ENCODE measurements at regions not wholly inside any gene's neighbourhood (a gene's known extent, or its start where the extent isn't known, plus 50 kb on each side); places are given as distances from the start of the nearest gene placed in this dataset.

- 70 to 85% (median 76%) methylated on average over 2 of the region's 2 CpGs for WGBS, 3 donors
These were observed 629.1 kb downstream of the LIG4 start for GRCh38 chr13:107586216-107586615.

GRCh38 chr13:107585469-107586180 is 629.7 kb downstream of the LIG4 start:
- Histone ChIP-seq H3K27ac (ENCODE audit: low read depth in 1 of 3, low read length in 2 of 3) (no peak overlapping the region), H3K27me3 (ENCODE audit: control insufficient read depth in 3 of 3, insufficient read depth in 3 of 3, low read length in 3 of 3) (no peaks in the 10 kb centered on the region), H3K9me3 (ENCODE audit: control insufficient read depth in 2 of 2, insufficient read depth in 1 of 2, low read depth in 1 of 2, low read length in 1 of 2) (no peaks in the 10 kb centered on the region), H3K4me1 (ENCODE audit: control insufficient read depth in 3 of 3, insufficient read depth in 2 of 3, low read depth in 1 of 3, low read length in 2 of 3) (no peaks in the 10 kb centered on the region), H3K4me3 (ENCODE audit: low read depth in 1 of 3, low read length in 3 of 3) (no peak overlapping the region), H3K36me3 (ENCODE audit: control insufficient read depth in 3 of 3, insufficient read depth in 2 of 3, low read depth in 1 of 3, low read length in 3 of 3) (no peaks in the 10 kb centered on the region)
- FAIRE-seq, result no peak
- 10 to 28% (median 22%) methylated on average over 2 of the region's 2 CpGs for WGBS, 3 donors
- peak in 1 of 2 donors; percentile 1 for DNase-seq

More at GRCh38 chr13:107586216-107586615, 629.1 kb downstream of the LIG4 start:
- Histone ChIP-seq H3K27me3 (ENCODE audit: control insufficient read depth in 3 of 3, insufficient read depth in 3 of 3, low read length in 3 of 3) (no peaks in the 10 kb centered on the region), H3K4me3 (ENCODE audit: low read depth in 1 of 3, low read length in 3 of 3) (no peak overlapping the region), H3K36me3 (ENCODE audit: control insufficient read depth in 3 of 3, insufficient read depth in 2 of 3, low read depth in 1 of 3, low read length in 3 of 3) (no peaks in the 10 kb centered on the region), H3K4me1 (ENCODE audit: control insufficient read depth in 3 of 3, insufficient read depth in 2 of 3, low read depth in 1 of 3, low read length in 2 of 3) (no peaks in the 10 kb centered on the region), H3K9me3 (ENCODE audit: control insufficient read depth in 2 of 2, insufficient read depth in 1 of 2, low read depth in 1 of 2, low read length in 1 of 2) (no peaks in the 10 kb centered on the region), H3K27ac (ENCODE audit: low read depth in 1 of 3, low read length in 2 of 3) (no peak overlapping the region)
- DNase-seq (no peak), FAIRE-seq (no peak)

GRCh38 chr13:107582171-107582570 is 633.2 kb downstream of the LIG4 start:
- DNase-seq (no peak), FAIRE-seq (no peak)
- Histone ChIP-seq H3K27me3 (ENCODE audit: control insufficient read depth in 3 of 3, insufficient read depth in 3 of 3, low read length in 3 of 3) (no peaks in the 10 kb centered on the region), H3K27ac (ENCODE audit: low read depth in 1 of 3, low read length in 2 of 3) (no peak overlapping the region), H3K9me3 (ENCODE audit: control insufficient read depth in 2 of 2, insufficient read depth in 1 of 2, low read depth in 1 of 2, low read length in 1 of 2) (no peaks in the 10 kb centered on the region), H3K36me3 (ENCODE audit: control insufficient read depth in 3 of 3, insufficient read depth in 2 of 3, low read depth in 1 of 3, low read length in 3 of 3) (no peaks in the 10 kb centered on the region), H3K4me3 (ENCODE audit: low read depth in 1 of 3, low read length in 3 of 3) (no peak overlapping the region), H3K4me1 (ENCODE audit: control insufficient read depth in 3 of 3, insufficient read depth in 2 of 3, low read depth in 1 of 3, low read length in 2 of 3) (no peaks in the 10 kb centered on the region)
- WGBS, 3 donors, result 73 to 83% (median 80%) methylated on average over 4 of the region's 4 CpGs

- no peak for DNase-seq
- no peak for FAIRE-seq
- no peak overlapping the region for H3K4me3 ChIP-seq (ENCODE audit: low read depth in 1 of 3, low read length in 3 of 3)
- no peaks in the 10 kb centered on the region for H3K27me3 ChIP-seq (ENCODE audit: control insufficient read depth in 3 of 3, insufficient read depth in 3 of 3, low read length in 3 of 3)
- H3K4me1 ChIP-seq (ENCODE audit: control insufficient read depth in 3 of 3, insufficient read depth in 2 of 3, low read depth in 1 of 3, low read length in 2 of 3), result no peaks in the 10 kb centered on the region
- H3K27ac ChIP-seq (ENCODE audit: low read depth in 1 of 3, low read length in 2 of 3), result no peak overlapping the region
- 68 to 71% (median 70%) methylated on average over 9 of the region's 9 CpGs for WGBS, 3 donors
- H3K36me3 ChIP-seq (ENCODE audit: control insufficient read depth in 3 of 3, insufficient read depth in 2 of 3, low read depth in 1 of 3, low read length in 3 of 3), result no peaks in the 10 kb centered on the region
- H3K9me3 ChIP-seq (ENCODE audit: control insufficient read depth in 2 of 2, insufficient read depth in 1 of 2, low read depth in 1 of 2, low read length in 1 of 2), result no peaks in the 10 kb centered on the region
These were observed 634.5 kb downstream of the LIG4 start for GRCh38 chr13:107580741-107581412.

- no peaks in the 10 kb centered on the region for H3K4me1 ChIP-seq (ENCODE audit: control insufficient read depth in 3 of 3, insufficient read depth in 2 of 3, low read depth in 1 of 3, low read length in 2 of 3)
- no peak for FAIRE-seq
These were observed 638.9 kb downstream of the LIG4 start for GRCh38 chr13:107576430-107576829.

GRCh38 chr13:107574517-107575210 is 640.7 kb downstream of the LIG4 start:
- no peak overlapping the region for H3K27ac ChIP-seq (ENCODE audit: low read depth in 1 of 3, low read length in 2 of 3)
- FAIRE-seq (no peak), DNase-seq (no peak)
- WGBS, 3 donors, result 66 to 80% (median 75%) methylated on average over 6 of the region's 6 CpGs
- H3K4me3 ChIP-seq (ENCODE audit: low read depth in 1 of 3, low read length in 3 of 3), result no peak overlapping the region
- no peaks in the 10 kb centered on the region for H3K36me3 ChIP-seq (ENCODE audit: control insufficient read depth in 3 of 3, insufficient read depth in 2 of 3, low read depth in 1 of 3, low read length in 3 of 3)
- no peaks in the 10 kb centered on the region for H3K27me3 ChIP-seq (ENCODE audit: control insufficient read depth in 3 of 3, insufficient read depth in 3 of 3, low read length in 3 of 3)
- H3K9me3 ChIP-seq (ENCODE audit: control insufficient read depth in 2 of 2, insufficient read depth in 1 of 2, low read depth in 1 of 2, low read length in 1 of 2), result no peaks in the 10 kb centered on the region
- no peaks in the 10 kb centered on the region for H3K4me1 ChIP-seq (ENCODE audit: control insufficient read depth in 3 of 3, insufficient read depth in 2 of 3, low read depth in 1 of 3, low read length in 2 of 3)

More at GRCh38 chr13:107576430-107576829, 638.9 kb downstream of the LIG4 start:
- DNase-seq, result no peak
- Histone ChIP-seq H3K4me3 (ENCODE audit: low read depth in 1 of 3, low read length in 3 of 3) (no peak overlapping the region), H3K27ac (ENCODE audit: low read depth in 1 of 3, low read length in 2 of 3) (no peak overlapping the region), H3K27me3 (ENCODE audit: control insufficient read depth in 3 of 3, insufficient read depth in 3 of 3, low read length in 3 of 3) (no peaks in the 10 kb centered on the region), H3K36me3 (ENCODE audit: control insufficient read depth in 3 of 3, insufficient read depth in 2 of 3, low read depth in 1 of 3, low read length in 3 of 3) (no peaks in the 10 kb centered on the region), H3K9me3 (ENCODE audit: control insufficient read depth in 2 of 2, insufficient read depth in 1 of 2, low read depth in 1 of 2, low read length in 1 of 2) (no peaks in the 10 kb centered on the region)
- WGBS, 3 donors, result 23 to 43% (median 37%) methylated on average over 1 of the region's 1 CpG

GRCh38 chr13:107573184-107573583 is 642.2 kb downstream of the LIG4 start:
- no peak for FAIRE-seq

GRCh38 chr13:107572156-107572555 is 643.2 kb downstream of the LIG4 start:
- WGBS, 3 donors, result 61 to 65% (median 63%) methylated on average over 3 of the region's 3 CpGs
- no peak overlapping the region for H3K4me3 ChIP-seq (ENCODE audit: low read depth in 1 of 3, low read length in 3 of 3)
- no peaks in the 10 kb centered on the region for H3K27me3 ChIP-seq (ENCODE audit: control insufficient read depth in 3 of 3, insufficient read depth in 3 of 3, low read length in 3 of 3)
- DNase-seq, result no peak
- FAIRE-seq, result no peak
- no peaks in the 10 kb centered on the region for H3K36me3 ChIP-seq (ENCODE audit: control insufficient read depth in 3 of 3, insufficient read depth in 2 of 3, low read depth in 1 of 3, low read length in 3 of 3)
- no peak overlapping the region for H3K27ac ChIP-seq (ENCODE audit: low read depth in 1 of 3, low read length in 2 of 3)
- H3K9me3 ChIP-seq (ENCODE audit: control insufficient read depth in 2 of 2, insufficient read depth in 1 of 2, low read depth in 1 of 2, low read length in 1 of 2), result no peaks in the 10 kb centered on the region
- no peaks in the 10 kb centered on the region for H3K4me1 ChIP-seq (ENCODE audit: control insufficient read depth in 3 of 3, insufficient read depth in 2 of 3, low read depth in 1 of 3, low read length in 2 of 3)

More at GRCh38 chr13:107573184-107573583, 642.2 kb downstream of the LIG4 start:
- Histone ChIP-seq H3K36me3 (ENCODE audit: control insufficient read depth in 3 of 3, insufficient read depth in 2 of 3, low read depth in 1 of 3, low read length in 3 of 3) (no peaks in the 10 kb centered on the region), H3K9me3 (ENCODE audit: control insufficient read depth in 2 of 2, insufficient read depth in 1 of 2, low read depth in 1 of 2, low read length in 1 of 2) (no peaks in the 10 kb centered on the region), H3K27me3 (ENCODE audit: control insufficient read depth in 3 of 3, insufficient read depth in 3 of 3, low read length in 3 of 3) (no peaks in the 10 kb centered on the region), H3K4me1 (ENCODE audit: control insufficient read depth in 3 of 3, insufficient read depth in 2 of 3, low read depth in 1 of 3, low read length in 2 of 3) (no peaks in the 10 kb centered on the region), H3K27ac (ENCODE audit: low read depth in 1 of 3, low read length in 2 of 3) (no peak overlapping the region), H3K4me3 (ENCODE audit: low read depth in 1 of 3, low read length in 3 of 3) (no peak overlapping the region)
- no peak for DNase-seq
- WGBS, 3 donors, result 67 to 83% (median 70%) methylated on average over 1 of the region's 1 CpG
